CD8-positive, alpha-beta memory T cell (primary cell): ENCODE measurements at regions not wholly inside any gene's neighbourhood (a gene's known extent, or its start where the extent isn't known, plus 50 kb on each side); places are given as distances from the start of the nearest gene placed in this dataset.
"Not testable (repeated sequence)": the region's sequence is repeated elsewhere in the genome, so short reads cannot be mapped to it uniquely, and the experiment has no call there.

Source experiments
- CTCF ChIA-PET: fragments of 350-600 bp; sonication (Branson Sonifier 250); formaldehyde crosslinking; loops from one replicate; lab custom pipeline; 2021; ENCODE audit warnings: antibody characterized with exemption; lab: Charles Lee
- POLR2A ChIA-PET: fragments of 350-600 bp; sonication (Branson Sonifier 250); formaldehyde crosslinking; loops from one replicate; lab custom pipeline; 2021; ENCODE audit warnings: antibody characterized with exemption; lab: Charles Lee
- DNase-seq, 5 donors: peaks; one replicate each; pipeline versions ENCODE4 v3.0.0 to v3.0.0-alpha.2; 2020 to 2022; ENCODE audit warnings: mixed read lengths in 1 of 5
- H3K27ac ChIP-seq: one replicate; pipeline ENCODE4 v1.7.0; 2013; ENCODE audit warnings: low read depth, mild to moderate bottlenecking, low read length, moderate library complexity
- H3K27me3 ChIP-seq: 2 replicates; pipeline ENCODE4 v1.7.0; 2013; ENCODE audit warnings: low read length, mild to moderate bottlenecking; ENCODE audit not compliant: insufficient read depth, poor library complexity, severe bottlenecking
- H3K36me3 ChIP-seq: 2 replicates; pipeline ENCODE4 v1.7.0; 2013; ENCODE audit warnings: mild to moderate bottlenecking, low read length, moderate library complexity; ENCODE audit not compliant: insufficient read depth
- H3K4me1 ChIP-seq: 2 replicates; pipeline ENCODE4 v1.7.0; 2013; ENCODE audit warnings: mild to moderate bottlenecking, low read length, moderate library complexity; ENCODE audit not compliant: insufficient read depth
- H3K4me3 ChIP-seq: 2 replicates; pipeline ENCODE4 v1.7.0; 2013; ENCODE audit warnings: mild to moderate bottlenecking, low read length
- H3K9me3 ChIP-seq: 2 replicates; pipeline ENCODE4 v1.7.0; 2013; ENCODE audit warnings: mild to moderate bottlenecking, low read length
- H3K27ac Mint-ChIP-seq, 8 donors: one replicate each; pipeline ENCODE4 v1.8.0; 2020 to 2021; ENCODE audit warnings: mixed read lengths in 8 of 8, mild to moderate bottlenecking in 6 of 8, inconsistent platforms in 3 of 8, moderate library complexity in 3 of 8
- H3K27me3 Mint-ChIP-seq, 2 donors: one replicate each; pipeline ENCODE4 v1.8.0; 2020 to 2021; ENCODE audit warnings: mixed read lengths in 2 of 2, mild to moderate bottlenecking in 1 of 2, moderate library complexity in 1 of 2
- H3K36me3 Mint-ChIP-seq, 3 donors: one replicate each; pipeline ENCODE4 v1.8.0; 2020 to 2021; ENCODE audit warnings: mixed read lengths in 3 of 3, inconsistent platforms in 1 of 3, mild to moderate bottlenecking in 1 of 3
- H3K4me1 Mint-ChIP-seq, 3 donors: one replicate each; pipeline ENCODE4 v1.8.0; 2020 to 2021; ENCODE audit warnings: mixed read lengths in 3 of 3, inconsistent platforms in 1 of 3, mild to moderate bottlenecking in 1 of 3
- H3K4me3 Mint-ChIP-seq, 7 donors: one replicate each; pipeline ENCODE4 v1.8.0; 2020 to 2021; ENCODE audit warnings: mixed read lengths in 7 of 7, mild to moderate bottlenecking in 6 of 7, moderate library complexity in 4 of 7, inconsistent platforms in 2 of 7
- H3K9me3 Mint-ChIP-seq, 5 donors: one replicate each; pipeline ENCODE4 v1.8.0; 2020 to 2022; ENCODE audit warnings: mixed read lengths in 5 of 5, mild to moderate bottlenecking in 3 of 5, moderate library complexity in 2 of 5, inconsistent platforms in 1 of 5

DNA sequence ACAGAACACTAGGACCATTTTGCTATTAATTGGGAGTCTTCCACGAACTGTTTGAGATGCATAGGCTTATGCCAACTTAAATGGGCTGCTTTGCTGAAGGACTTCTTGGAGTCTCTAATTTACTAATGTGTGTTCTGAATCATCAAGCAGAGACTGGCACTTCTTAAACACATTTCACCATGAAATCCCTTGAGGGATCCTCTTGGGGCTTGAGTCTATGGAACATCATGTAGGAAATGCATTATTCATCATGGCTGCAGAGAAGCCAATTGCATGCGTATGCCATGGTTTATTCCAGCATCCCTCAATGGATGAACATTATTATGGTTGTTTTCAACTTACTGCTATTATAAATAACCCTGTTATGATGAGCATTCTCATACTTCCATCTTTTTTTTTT, 73.4 kb downstream of the FGD2 start:
- CTCF ChIA-PET, result no interaction called here
- H3K4me3 ChIP-seq, result no peak overlapping the region
- Mint-ChIP-seq H3K36me3 (no peaks in the 10 kb centered on the region), H3K4me1 (no peaks in the 10 kb centered on the region), H3K27ac (no peak overlapping the region), H3K4me3 (no peak overlapping the region), H3K9me3 (no peaks in the 10 kb centered on the region), H3K27me3 (peaks cover 2 to 4% of the 10 kb centered on the region in 2 donors)
- no peaks in the 10 kb centered on the region for H3K27me3 ChIP-seq
- no peak for DNase-seq
- H3K4me1 ChIP-seq, result no peaks in the 10 kb centered on the region
- POLR2A ChIA-PET, result no interaction called here
- H3K36me3 ChIP-seq, result no peaks in the 10 kb centered on the region
- H3K9me3 ChIP-seq, result no peaks in the 10 kb centered on the region
- no peak overlapping the region for H3K27ac ChIP-seq

DNA sequence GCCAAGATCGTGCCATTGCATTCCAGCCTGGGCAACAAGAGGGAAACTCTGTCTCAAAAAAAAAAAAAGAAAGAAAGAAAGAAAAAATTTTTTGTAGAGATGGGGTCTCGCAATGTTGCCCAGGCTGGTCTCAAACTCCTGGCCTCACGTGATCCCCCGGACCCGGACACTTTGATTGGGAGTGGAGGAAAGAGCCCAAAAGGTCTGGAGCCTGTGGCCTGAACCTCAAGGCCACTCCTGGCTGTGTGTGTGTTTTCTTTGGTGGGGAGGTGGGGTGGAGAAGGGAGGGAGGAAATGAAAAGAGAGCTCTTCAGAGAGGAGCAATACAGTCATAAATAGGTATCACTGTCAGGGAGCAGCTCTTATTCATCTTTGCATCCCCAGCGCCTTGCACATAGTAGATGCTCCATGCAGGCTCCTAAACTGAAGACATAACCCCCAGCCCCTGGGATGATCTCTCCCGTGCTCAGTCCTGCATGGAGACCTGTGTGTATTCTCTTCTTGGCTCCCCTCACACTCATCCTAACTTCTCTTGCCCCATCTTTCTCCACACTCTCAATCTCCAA, 75.7 kb downstream of the FGD2 start:
- ChIA-PET POLR2A (no interaction called here), CTCF (no interaction called here)
- Histone ChIP-seq H3K36me3 (no peaks in the 10 kb centered on the region), H3K27me3 (no peaks in the 10 kb centered on the region), H3K4me1 (no peaks in the 10 kb centered on the region), H3K9me3 (no peaks in the 10 kb centered on the region), H3K27ac (no peak overlapping the region), H3K4me3 (no peak overlapping the region)
- Mint-ChIP-seq H3K4me3 (no peak overlapping the region), H3K27ac (peak overlapping the region in 1 of 8 donors; percentile 27), H3K36me3 (no peaks in the 10 kb centered on the region), H3K27me3 (peaks cover 2 to 4% of the 10 kb centered on the region in 2 donors), H3K4me1 (no peaks in the 10 kb centered on the region), H3K9me3 (no peaks in the 10 kb centered on the region)
- DNase-seq, result no peak

DNA sequence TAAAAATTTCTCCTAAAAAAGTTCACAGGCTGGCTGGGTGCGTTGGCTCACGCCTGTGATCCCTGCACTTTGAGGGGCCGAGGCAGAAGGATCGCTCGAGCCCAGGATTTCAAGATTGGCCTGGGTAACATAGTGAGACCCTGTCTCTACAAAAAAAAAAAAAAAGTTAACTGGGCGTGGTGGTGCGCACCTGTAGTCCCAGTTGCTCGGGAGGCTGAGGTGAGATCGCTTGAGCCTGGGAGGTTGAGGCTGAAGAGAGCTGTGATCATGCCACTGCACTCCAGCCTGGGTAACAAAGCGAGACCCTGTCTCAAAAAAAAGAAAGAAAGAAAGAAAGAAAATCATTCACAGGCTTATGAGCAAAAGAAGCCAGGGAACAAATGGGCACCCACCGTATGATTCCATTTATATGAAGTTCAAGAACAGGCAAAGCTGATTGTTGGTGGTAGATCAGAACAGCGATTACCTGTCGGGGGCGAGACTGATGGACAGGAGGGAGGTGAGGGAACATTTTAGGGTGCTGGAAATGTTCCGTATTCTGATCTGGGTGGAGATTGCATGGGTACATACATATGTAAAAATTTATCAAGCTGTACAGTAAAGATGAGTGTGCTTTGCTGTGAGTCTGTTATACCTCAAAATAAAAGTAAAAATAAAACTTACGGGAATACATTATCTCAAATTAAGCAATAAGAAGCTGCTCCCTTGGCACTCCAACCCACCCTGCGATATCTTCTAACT, 77.1 kb downstream of the FGD2 start:
- CTCF ChIA-PET, result no interaction called here
- Mint-ChIP-seq H3K4me1 (peaks cover 0 to 1% (median 0%) of the 10 kb centered on the region in 3 donors), H3K4me3 (no peak overlapping the region), H3K27me3 (peaks cover 2 to 4% of the 10 kb centered on the region in 2 donors), H3K27ac (no peak overlapping the region), H3K36me3 (no peaks in the 10 kb centered on the region), H3K9me3 (no peaks in the 10 kb centered on the region)
- POLR2A ChIA-PET, result interaction anchor here (0.5 kb wide), 1 partner anchor 322 kb away, joined by 3 read pairs; no protein-coding TSS in a partner anchor
- Histone ChIP-seq H3K27me3 (no peaks in the 10 kb centered on the region), H3K36me3 (no peaks in the 10 kb centered on the region), H3K4me1 (no peaks in the 10 kb centered on the region), H3K9me3 (no peaks in the 10 kb centered on the region), H3K4me3 (no peak overlapping the region), H3K27ac (peak overlapping the region; percentile 57)
- DNase-seq, result no peak

DNA sequence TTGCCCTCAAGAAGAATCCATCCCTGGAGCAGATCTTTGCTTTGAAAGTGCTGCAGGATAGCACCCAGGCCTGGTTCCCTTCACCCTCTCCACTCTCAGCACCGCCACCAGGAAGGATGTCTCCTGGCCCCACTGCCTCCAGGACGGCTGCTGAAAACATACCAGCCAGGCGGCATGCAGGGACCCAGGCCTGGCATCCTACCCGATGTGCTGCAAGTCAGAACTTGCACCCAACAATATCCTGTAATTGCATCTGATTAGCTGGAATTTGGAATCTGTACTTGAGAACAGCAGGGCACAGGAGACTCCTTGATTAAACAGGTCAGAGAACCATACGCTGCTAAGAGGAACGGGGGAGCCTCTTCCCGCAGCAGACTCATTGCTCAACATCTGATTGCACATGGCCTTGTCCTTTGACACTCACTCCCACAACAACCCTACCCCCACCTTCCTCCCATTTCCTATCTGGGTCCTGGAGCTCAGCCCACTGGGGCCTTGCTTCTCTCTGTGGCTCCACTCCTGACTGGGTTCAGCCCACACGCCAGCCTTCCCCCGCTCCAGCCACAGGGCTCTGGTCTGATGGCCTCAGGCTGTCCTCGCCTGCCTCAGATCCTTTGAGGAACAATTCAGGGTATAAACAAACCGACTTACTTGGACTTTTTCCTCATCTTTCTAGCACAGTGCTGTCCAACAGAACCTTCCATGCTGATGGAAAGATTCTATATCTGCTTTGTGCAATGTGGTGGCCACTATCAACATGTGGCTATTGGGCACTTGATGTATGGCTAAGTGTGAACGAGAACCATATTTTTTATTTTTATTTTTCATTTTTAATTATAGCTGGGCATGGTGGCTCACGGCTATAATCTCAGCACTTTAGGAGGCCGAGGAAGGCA, 78.0 kb downstream of the FGD2 start:
- DNase-seq, result no peak
- ChIA-PET POLR2A (no interaction called here), CTCF (no interaction called here)
- Mint-ChIP-seq H3K27me3 (peaks cover 2 to 4% of the 10 kb centered on the region in 2 donors), H3K9me3 (no peaks in the 10 kb centered on the region), H3K4me3 (no peak overlapping the region), H3K4me1 (peaks cover 0 to 1% (median 0%) of the 10 kb centered on the region in 3 donors), H3K27ac (peak overlapping the region in 1 of 8 donors; percentile 77), H3K36me3 (no peaks in the 10 kb centered on the region)
- H3K27ac ChIP-seq, result peak overlapping the region; percentile 57
- no peaks in the 10 kb centered on the region for H3K36me3 ChIP-seq
- H3K4me3 ChIP-seq, result no peak overlapping the region
- no peaks in the 10 kb centered on the region for H3K27me3 ChIP-seq
- H3K9me3 ChIP-seq, result no peaks in the 10 kb centered on the region
- no peaks in the 10 kb centered on the region for H3K4me1 ChIP-seq

DNA sequence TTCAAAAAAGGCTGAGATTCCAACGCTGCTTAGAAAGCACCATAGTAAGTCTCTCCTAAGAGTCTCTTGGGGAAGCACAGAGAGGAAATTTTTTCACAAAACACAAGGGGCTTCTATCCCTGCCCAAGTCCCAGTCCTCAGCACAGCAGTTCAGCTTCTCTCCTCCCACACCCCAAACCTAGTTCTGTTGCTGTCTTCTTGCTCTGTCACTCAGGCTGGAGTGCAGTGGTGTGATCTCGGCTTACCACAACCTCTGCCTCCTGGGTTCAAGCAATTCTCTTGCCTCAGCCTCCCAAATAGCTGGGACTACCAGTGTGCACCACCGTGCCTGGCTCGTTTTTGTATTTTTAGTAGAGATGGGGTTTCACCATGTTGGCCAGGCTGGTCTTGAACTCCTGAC, 79.2 kb downstream of the FGD2 start:
- H3K27ac Mint-ChIP-seq, H3K4me3 Mint-ChIP-seq, H3K4me1 Mint-ChIP-seq, DNase-seq, H3K36me3 Mint-ChIP-seq, H3K9me3 ChIP-seq, CTCF ChIA-PET, H3K4me3 ChIP-seq, POLR2A ChIA-PET, H3K9me3 Mint-ChIP-seq, H3K4me1 ChIP-seq, H3K27me3 Mint-ChIP-seq, H3K36me3 ChIP-seq, H3K27me3 ChIP-seq: not testable (repeated sequence)
- peak overlapping the region; percentile 57 for H3K27ac ChIP-seq

DNA sequence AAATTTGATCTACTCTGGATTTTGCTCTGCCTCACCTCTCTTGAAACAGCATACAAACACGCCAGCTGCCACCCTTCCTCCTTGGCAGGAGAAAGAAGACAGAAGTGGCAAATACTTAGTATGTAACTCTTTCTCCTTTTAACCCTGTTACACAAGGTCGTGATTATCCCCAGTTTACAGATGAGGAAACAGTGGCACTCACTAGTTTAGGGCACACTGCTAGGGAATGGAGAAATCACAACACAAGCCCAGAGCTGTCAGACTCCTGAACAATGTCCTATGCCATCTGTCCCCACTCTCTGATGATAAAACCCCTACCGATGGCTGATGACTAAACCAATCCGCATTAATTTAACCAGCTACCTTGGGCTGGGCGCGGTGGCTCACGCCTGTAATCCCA, 79.7 kb downstream of the FGD2 start:
- peaks cover 0 to 1% (median 0%) of the 10 kb centered on the region in 3 donors for H3K4me1 Mint-ChIP-seq
- peak overlapping the region in 2 of 8 donors; percentile 14 to 70 for H3K27ac Mint-ChIP-seq
- H3K9me3 ChIP-seq, result no peaks in the 10 kb centered on the region
- no peaks in the 10 kb centered on the region for H3K36me3 Mint-ChIP-seq
- no peaks in the 10 kb centered on the region for H3K9me3 Mint-ChIP-seq
- H3K36me3 ChIP-seq, result no peaks in the 10 kb centered on the region
- H3K27me3 Mint-ChIP-seq, result peaks cover 2 to 4% of the 10 kb centered on the region in 2 donors
- ChIA-PET CTCF (no interaction called here), POLR2A (no interaction called here)
- H3K27me3 ChIP-seq, result no peaks in the 10 kb centered on the region
- H3K27ac ChIP-seq, result no peak overlapping the region
- no peak overlapping the region for H3K4me3 Mint-ChIP-seq
- H3K4me1 ChIP-seq, result no peaks in the 10 kb centered on the region
- no peak for DNase-seq
- H3K4me3 ChIP-seq, result no peak overlapping the region

DNA sequence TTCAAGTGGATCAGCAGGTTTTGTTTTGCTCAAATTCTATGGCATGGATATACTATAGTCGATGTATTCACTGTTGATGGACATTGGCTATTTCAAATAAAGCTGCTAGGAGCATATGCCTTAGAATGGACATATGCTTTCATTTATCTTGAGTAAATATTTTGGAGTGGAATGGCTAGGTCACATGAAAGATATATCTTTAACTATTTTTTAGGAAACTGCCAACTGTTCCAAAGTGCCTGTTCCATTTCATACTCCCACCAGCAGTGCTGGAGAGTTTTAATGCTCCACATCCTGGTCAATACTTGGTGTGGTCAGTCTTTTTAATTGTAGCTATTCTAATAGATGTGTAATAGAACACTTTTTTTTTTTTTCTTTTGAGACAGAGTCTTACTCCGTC, 81.1 kb upstream of the PIM1 start:
- DNase-seq, result no peak
- peaks cover 2 to 3% (median 2%) of the 10 kb centered on the region in 3 donors for H3K4me1 Mint-ChIP-seq
- no peak overlapping the region for H3K4me3 ChIP-seq
- ChIA-PET POLR2A (no interaction called here), CTCF (interaction anchor here (1.7 kb wide), 1 partner anchor 38 kb away, joined by 6 read pairs; no protein-coding TSS in a partner anchor)
- no peak overlapping the region for H3K27ac Mint-ChIP-seq
- H3K4me3 Mint-ChIP-seq, result no peak overlapping the region
- H3K9me3 ChIP-seq, result no peaks in the 10 kb centered on the region
- H3K36me3 ChIP-seq, result no peaks in the 10 kb centered on the region
- no peak overlapping the region for H3K27ac ChIP-seq
- H3K36me3 Mint-ChIP-seq, result no peaks in the 10 kb centered on the region
- no peaks in the 10 kb centered on the region for H3K27me3 ChIP-seq
- no peaks in the 10 kb centered on the region for H3K4me1 ChIP-seq
- no peaks in the 10 kb centered on the region for H3K27me3 Mint-ChIP-seq
- no peaks in the 10 kb centered on the region for H3K9me3 Mint-ChIP-seq

DNA sequence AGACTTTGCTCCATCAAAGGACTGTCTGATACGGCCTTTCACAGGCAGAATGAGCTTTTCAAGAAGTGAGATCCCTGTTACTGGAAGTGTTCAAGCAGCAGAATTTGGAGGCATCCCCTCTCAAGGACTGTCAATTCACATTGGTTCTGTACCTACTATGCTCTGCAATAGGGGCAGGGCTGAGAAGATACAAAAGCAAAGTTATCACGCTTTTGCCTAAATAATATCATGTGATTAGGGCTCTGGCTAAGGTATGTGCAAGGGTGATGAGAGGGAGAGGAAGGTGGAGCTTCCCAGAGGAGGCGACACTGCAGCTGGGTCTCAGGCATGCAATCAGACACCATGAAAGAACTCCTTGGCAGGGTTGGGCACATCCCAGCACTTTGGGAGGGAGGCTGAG, 80.2 kb upstream of the PIM1 start:
- no peaks in the 10 kb centered on the region for H3K9me3 ChIP-seq
- H3K4me3 ChIP-seq, result no peak overlapping the region
- Mint-ChIP-seq H3K4me3 (no peak overlapping the region), H3K27me3 (no peaks in the 10 kb centered on the region), H3K4me1 (peaks cover 7 to 9% (median 8%) of the 10 kb centered on the region in 3 donors), H3K36me3 (no peaks in the 10 kb centered on the region), H3K27ac (peak overlapping the region in 1 of 8 donors; percentile 17), H3K9me3 (no peaks in the 10 kb centered on the region)
- no peak overlapping the region for H3K27ac ChIP-seq
- DNase-seq, result no peak
- H3K4me1 ChIP-seq, result no peaks in the 10 kb centered on the region
- POLR2A ChIA-PET, result no interaction called here
- H3K36me3 ChIP-seq, result no peaks in the 10 kb centered on the region
- CTCF ChIA-PET, result interaction anchor here (1.7 kb wide), 1 partner anchor 39 kb away, joined by 6 read pairs; no protein-coding TSS in a partner anchor
- no peaks in the 10 kb centered on the region for H3K27me3 ChIP-seq
